HUDEP-2 (cell line): ENCODE measurements at regions not wholly inside any gene's neighbourhood (a gene's known extent, or its start where the extent isn't known, plus 50 kb on each side); places are given as distances from the start of the nearest gene placed in this dataset.

Experiments
- DNase-seq, 76 experiments: peaks; one replicate each; lab custom pipeline; 2025; ENCODE audit not compliant: unreplicated experiment in 76 of 76; lab: John Stamatoyannopoulos, UW

GRCh38 chr9:89821081-89821480 is 216.3 kb downstream of the GADD45G start:
- DNase-seq: no peak

GRCh38 chr9:89822996-89823395 is 218.2 kb downstream of the GADD45G start:
- DNase-seq: no peak

- no peak for DNase-seq
Measured at GRCh38 chr9:89825669-89826068, 220.9 kb downstream of the GADD45G start.

GRCh38 chr9:89826186-89826585 is 221.4 kb downstream of the GADD45G start:
- no peak for DNase-seq

GRCh38 chr9:89829346-89829745 is 224.5 kb downstream of the GADD45G start:
- DNase-seq: no peak

GRCh38 chr9:89835666-89836065 is 230.9 kb downstream of the GADD45G start:
- no peak for DNase-seq

GRCh38 chr9:89837162-89837933 is 232.5 kb downstream of the GADD45G start:
- no peak for DNase-seq

GRCh38 chr9:89837934-89838310 is 233.1 kb downstream of the GADD45G start:
- no peak for DNase-seq

- DNase-seq: no peak
Measured at GRCh38 chr9:89838621-89839020, 233.8 kb downstream of the GADD45G start.

GRCh38 chr9:89839449-89839848 is 234.6 kb downstream of the GADD45G start:
- no peak for DNase-seq

- no peak for DNase-seq
Measured at GRCh38 chr9:89839952-89840351, 235.1 kb downstream of the GADD45G start.

- DNase-seq: no peak
Measured at GRCh38 chr9:89841456-89841855, 236.6 kb downstream of the GADD45G start.

GRCh38 chr9:89842267-89842768 is 237.5 kb downstream of the GADD45G start:
- no peak for DNase-seq

- DNase-seq: no peak
Measured at GRCh38 chr9:89843074-89843473, 238.3 kb downstream of the GADD45G start.

GRCh38 chr9:89843591-89843990 is 238.8 kb downstream of the GADD45G start:
- no peak for DNase-seq

- no peak for DNase-seq
Measured at GRCh38 chr9:89844075-89844474, 239.3 kb downstream of the GADD45G start.

GRCh38 chr9:89844535-89844934 is 239.7 kb downstream of the GADD45G start:
- DNase-seq: no peak

- no peak for DNase-seq
Measured at GRCh38 chr9:89845321-89845720, 240.5 kb downstream of the GADD45G start.

- DNase-seq: no peak
Measured at GRCh38 chr9:89845862-89846261, 241.1 kb downstream of the GADD45G start.

- DNase-seq: no peak
Measured at GRCh38 chr9:89848060-89849040, 243.5 kb downstream of the GADD45G start.

GRCh38 chr9:89849096-89849495 is 244.3 kb downstream of the GADD45G start:
- no peak for DNase-seq
